ENCODE measurements at regions not wholly inside any gene's neighbourhood (a gene's known extent, or its start where the extent isn't known, plus 50 kb on each side); places are given as distances from the start of the nearest gene placed in this dataset.
"Not testable (repeated sequence)": the region's sequence is repeated elsewhere in the genome, so short reads cannot be mapped to it uniquely, and the experiment has no call there.

DNA sequence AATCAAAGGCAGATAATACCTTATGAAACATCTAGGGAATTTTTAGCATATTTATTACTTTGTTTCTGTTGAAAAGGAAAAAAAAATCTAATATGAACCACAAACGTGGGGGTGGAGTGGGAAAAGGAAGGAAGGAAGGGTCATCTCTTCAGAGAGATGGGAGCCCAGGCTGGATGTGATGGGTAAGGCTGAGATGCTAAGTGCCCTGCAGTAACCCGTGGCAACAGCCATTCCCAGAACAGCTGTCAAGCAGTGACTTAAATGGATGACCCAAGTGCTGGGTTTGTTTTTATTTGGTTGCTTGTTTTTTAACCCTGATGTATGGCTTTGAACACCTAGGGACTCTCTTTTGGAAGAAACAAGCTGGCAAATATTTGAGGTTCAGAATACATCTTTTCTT lies 50.7 kb upstream of the KLF7 start:
- Histone ChIP-seq H3K4me3 (no peak overlapping the region), H3K27ac (no peak overlapping the region)

DNA sequence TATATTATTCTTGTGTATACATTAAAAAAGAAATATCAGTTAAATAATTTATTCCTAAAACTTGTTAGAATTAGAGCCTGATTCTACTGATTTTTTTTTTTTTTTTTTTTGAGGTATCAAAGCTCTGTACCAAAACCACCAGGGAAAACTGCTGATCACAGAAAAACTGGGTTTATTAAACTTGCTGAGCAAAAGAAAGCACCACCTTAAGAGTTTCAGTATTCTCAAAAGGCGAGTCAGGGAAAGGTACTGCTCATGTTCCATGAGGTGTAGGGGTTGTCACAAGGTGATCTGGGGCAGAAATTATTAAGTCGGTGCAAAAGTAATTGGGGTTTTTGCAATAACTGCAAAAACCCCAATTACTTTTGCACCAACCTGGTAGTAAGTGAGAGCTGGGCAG lies 51.7 kb upstream of the KLF7 start:
- no peak overlapping the region for H3K27ac ChIP-seq
- no peak overlapping the region for H3K4me3 ChIP-seq

DNA sequence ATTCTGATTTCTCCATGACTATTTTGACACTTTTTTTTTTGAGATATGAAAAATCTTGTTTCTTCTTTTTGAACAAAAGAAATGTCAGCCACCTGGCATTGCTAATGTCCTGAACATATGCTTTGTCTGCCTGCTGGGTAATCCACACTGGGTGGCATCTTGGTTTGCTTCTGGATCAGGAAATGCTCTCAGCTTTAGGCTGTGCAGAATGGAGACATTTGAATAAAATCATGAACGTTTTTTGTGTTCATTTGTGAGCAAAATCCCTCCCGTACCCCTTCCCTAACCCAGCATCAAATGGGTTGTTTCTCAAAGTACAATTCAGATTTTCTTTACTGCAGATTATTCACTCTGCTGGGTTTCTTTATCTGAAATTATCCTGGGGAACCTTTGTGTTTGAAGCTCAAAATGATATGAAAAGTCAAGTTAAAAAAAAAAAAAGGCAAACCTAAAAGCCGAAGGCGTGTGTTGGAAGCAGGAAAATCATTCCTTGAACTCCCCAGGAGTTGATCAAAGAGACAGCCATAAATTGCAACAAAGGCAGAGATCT lies 53.4 kb upstream of the KLF7 start:
- H3K27ac ChIP-seq: no peak overlapping the region
- H3K4me3 ChIP-seq: no peak overlapping the region

GRCh38 chr2:207219676-207220501 lies 54.1 kb upstream of the KLF7 start:
- no peak overlapping the region for H3K27ac ChIP-seq
- H3K4me3 ChIP-seq: no peak overlapping the region

GRCh38 chr2:207221731-207222130 lies 56.0 kb upstream of the KLF7 start:
- Histone ChIP-seq H3K4me3 (no peak overlapping the region), H3K27ac (no peak overlapping the region)

DNA sequence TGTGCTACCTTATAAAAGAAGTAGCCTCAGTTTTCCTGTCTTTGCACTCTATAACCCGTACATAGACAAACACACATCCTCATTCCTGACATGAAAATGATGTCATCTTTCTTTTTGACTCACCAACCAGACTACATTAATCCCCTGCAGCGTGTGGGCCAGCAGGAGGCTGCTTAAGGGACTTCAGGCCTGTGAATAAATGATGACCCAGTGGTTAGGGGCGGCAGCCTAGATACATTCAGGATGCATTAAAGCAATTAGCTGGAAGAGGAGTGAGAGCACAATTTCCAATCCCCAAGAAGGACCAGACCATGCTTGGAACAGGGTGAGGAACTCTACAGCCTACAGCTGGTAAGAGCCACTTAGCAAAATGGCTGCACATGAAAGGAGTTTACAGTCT lies 57.3 kb upstream of the KLF7 start:
- Histone ChIP-seq H3K4me3 (no peak overlapping the region), H3K27ac (no peak overlapping the region)

DNA sequence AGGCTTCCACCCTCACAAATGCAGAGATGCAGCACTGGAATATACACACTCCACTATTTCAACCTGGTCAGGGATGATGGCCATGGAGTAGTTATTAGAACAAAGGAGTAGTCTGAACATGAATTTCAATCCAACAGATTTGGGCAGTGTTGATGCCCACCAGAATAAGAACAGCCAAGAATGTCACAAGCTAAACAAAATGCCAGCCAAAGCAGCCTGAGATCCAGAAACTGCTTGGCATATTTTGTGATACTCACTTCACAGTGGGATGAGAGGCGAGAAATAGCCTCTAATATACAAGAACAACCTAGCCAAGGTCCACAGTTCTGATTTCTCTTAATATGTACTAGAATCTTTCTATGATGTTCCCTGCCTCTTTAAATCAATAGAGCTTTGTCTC lies 58.6 kb upstream of the KLF7 start:
- H3K27ac ChIP-seq: no peak overlapping the region
- no peak overlapping the region for H3K4me3 ChIP-seq

GRCh38 chr2:207224791-207225482 lies 59.2 kb upstream of the KLF7 start:
- Histone ChIP-seq H3K27ac (no peak overlapping the region), H3K4me3 (no peak overlapping the region)

DNA sequence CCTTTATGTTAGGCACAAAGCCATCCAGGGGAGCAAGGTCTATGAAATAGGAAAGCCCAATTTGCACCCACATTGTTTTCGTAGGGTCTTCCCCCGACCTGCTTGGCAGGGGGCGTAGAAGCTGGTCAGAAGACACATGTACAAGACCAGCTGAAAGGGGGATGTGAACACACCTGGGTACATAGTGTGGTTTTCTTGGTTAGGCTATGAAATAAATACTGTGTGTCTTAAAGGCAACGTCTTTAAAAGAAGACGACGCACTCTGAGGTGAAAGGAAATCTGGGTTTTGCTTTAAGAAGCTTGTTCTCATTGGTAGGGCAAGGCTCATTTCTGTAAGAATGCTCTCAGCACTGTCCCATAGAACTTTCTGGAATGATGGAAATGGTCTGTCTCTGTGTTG lies 60.0 kb upstream of the KLF7 start:
- no peak overlapping the region for H3K4me3 ChIP-seq
- no peak overlapping the region for H3K27ac ChIP-seq

DNA sequence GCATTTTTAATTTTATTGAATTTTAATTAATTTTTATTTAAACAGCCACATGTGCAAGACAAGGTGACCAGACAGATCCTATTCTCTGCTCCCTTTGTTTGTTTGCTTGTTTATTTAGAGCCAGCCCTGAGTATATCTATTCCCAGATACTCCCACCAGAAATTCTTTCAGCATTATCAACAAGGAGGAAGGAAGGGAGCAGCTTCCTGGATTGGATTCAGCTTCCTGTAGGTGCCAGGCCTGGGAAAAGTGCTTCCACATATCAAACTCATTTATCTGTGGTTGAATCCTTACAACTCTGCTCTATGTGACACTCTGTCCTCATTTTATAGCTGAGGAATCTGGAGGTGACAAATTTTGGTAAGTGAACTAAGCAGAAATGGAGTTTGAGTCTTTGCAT lies 60.5 kb upstream of the KLF7 start:
- Histone ChIP-seq H3K4me3 (no peak overlapping the region), H3K27ac (no peak overlapping the region)

DNA sequence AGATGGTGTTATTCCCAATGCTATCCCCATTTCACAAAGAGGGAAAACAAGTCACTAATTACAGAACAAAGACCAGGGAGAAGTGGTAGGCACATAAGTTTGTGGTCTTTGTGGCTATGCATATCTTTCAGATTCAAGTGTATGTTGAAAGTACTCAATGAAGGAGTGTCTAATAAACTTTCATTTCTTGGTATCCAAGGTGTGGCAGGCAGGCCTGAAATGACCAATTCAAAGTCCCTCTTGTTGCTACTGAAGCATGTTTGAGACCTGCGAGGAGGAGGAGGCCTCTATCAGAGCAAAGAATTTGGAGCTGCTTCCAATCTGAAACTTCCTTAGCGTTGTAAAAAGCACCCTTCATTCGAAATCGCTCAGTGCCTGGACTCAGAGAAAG lies 60.9 kb upstream of the KLF7 start:
- Histone ChIP-seq H3K27ac (no peak overlapping the region), H3K4me3 (no peak overlapping the region)

DNA sequence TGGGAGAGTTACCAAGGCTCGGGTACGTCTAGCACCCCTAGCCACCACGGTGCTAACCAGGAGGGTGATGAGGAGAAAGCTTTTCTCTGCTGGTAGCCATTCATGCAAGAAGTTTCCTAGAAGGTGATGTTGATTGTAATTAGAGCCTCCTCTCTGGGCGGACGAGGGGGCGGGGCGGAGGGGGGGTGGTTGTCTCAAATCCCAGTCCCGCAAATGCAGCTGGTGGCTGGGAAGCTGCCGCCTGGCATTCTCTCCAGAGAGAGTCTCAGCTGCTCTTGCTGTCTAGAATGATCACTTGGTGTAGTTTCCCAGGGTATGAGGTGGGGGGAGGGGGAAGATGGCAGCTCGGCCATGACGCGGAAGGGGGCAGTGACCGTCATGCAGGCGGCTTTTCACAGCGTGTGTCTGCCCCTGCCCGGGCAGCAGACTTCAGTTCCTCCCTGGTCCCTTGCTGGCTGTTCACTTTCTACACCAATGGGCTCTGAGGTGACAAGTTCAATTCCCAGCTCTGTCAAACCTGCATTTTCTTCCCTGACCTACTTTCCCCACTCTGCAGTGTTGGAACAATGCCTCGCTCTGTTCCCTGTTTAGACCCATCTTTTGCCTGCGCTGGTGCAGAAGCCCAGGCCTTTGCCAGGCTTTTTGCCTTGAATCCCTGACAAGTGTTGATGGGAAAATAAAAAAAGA lies 61.5 kb upstream of the KLF7 start:
- H3K4me3 ChIP-seq: no peak overlapping the region

DNA sequence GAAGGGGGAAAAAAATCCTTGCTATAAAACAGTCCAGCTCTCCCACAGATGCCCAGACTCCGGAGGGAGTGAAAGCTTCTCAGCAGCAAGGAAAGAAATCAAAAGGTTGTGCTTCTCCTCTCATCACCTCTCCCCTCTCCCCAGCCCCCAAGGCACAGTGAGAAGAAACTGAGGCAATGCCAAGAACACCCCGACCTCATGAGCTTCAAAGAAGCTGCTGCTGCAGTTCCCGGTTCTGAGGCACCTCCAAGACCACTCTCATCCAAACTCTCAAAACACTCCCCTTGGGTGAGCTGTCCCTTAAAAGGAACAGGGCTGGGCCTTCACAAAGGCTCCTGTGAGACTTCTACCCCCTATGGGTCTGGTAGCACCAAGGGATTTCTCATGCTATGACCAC lies 62.0 kb upstream of the KLF7 start:
- H3K4me3 ChIP-seq: no peak overlapping the region
- H3K27ac ChIP-seq: no peak overlapping the region

More for the DNA sequence above, 61.5 kb upstream of the KLF7 start:
- H3K27ac ChIP-seq: no peak overlapping the region

- no peak overlapping the region for H3K4me3 ChIP-seq
- no peak overlapping the region for H3K27ac ChIP-seq
Observed at GRCh38 chr2:207228402-207228801, 62.7 kb upstream of the KLF7 start.

DNA sequence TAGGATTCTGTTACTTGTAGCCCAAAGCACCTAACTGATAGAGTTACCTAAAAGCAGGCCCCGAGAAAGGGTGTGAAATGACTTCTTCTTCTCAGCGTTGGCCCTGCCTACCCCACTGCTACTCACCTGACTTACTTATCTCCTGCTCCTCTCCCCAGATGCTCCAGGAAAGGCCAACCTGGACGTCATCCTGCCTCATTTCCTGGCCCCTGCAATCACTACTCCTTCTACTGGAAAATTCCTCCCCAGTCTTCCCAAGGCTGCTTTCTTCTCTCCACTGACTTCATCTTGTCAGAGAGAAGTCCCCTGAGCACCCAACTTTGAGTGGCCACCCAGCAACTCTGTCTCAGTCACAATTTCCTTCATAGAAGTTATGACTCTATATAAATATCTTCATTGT lies 63.4 kb upstream of the KLF7 start:
- no peak overlapping the region for H3K27ac ChIP-seq
- H3K4me3 ChIP-seq: no peak overlapping the region

DNA sequence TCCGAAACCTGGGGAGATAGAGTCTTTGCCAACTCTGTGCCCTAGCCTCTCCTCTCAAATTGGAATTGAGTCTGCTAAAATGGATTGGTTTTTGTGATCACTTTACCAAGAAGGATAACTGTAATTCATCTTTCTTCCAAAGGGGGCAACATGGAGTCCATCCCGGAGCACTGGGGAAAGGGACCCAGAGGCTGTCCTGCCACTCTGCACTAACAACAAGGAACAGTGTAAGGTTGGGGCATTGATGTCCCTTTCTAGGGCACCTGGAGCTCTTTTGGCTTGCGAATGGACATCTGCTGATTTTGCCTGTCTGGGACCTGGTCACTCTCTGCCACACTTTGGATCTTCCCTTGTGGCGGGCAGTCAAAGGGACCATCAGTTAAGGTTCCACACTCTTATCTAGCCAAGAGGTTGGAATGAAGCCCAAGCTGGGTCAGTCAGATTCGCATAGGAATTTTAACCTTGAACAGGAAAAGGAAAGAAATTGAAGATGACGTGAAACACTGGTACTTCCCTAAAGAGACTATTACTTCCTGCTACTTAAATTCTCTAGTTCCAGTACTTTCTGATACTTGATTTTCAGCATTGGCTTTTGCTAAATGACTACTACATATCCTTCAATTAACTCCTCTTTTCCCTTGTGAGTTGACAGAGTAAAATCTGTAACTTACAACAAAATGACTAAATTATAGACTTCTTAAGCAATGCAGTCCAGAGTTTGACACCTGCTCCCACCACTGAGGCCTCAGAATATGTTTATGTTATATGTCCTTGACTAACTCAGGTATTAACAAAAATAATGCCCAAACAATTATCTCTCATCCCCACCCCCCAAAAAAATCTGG lies 64.7 kb upstream of the KLF7 start:
- Histone ChIP-seq H3K27ac (peak overlapping the region in 1 of 21 experiments; percentile 15), H3K4me3 (no peak overlapping the region)

DNA sequence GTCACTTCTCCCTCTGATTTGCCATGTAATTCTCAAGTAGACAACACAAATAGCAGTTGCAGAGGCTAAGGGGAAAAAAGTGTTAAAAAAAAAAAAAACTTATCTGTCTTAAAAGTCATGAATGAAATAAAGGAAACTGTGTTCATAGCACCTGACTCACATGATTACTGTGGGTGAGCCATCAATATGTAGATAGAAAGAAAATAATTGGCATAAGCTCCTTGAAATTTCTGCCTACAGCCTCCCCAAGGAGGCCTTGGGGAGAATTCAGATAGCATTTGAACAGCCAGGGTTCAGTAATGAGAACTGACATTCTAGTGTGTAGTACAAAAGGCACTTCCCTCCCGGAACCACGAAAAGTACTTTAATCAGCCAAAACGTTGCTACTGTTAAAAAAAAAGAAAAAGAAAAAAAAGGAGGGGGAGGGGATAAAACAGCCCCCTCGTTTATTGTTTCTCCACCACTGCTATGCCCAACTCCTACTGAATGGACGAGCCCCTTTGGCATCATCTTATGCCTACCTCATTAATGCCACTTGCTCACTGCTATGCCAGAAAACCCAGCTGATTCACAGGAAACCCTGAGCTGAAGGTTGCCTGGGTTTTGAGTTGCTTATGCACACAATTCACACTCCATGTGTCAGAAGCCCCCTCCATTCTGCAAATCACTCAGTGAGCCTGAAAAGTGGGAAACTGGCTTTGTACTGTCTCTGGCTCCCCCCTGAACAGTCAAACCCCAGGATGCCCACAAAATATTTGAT lies 65.5 kb upstream of the KLF7 start:
- H3K27ac ChIP-seq: peak overlapping the region in 2 of 21 experiments; percentile 2 to 15
- H3K4me3 ChIP-seq: no peak overlapping the region

DNA sequence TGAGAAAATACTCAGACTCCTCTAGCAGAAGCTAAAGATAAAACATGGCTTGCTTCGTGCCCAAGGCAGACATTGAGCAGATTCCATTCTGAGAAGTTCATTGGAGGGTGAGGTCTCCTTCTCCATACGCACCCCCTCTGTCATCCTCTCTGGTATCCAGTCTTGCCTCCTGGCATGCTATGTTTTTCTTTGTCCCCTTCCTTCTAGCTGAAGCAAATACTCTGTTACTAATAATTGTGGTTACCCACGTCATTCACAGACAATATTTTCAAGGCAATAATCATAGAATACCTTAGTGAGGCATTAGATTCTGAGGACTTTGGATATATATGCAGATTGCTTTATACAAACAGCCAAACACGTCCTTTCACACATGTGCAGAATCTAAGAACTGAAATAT lies 66.2 kb upstream of the KLF7 start:
- Histone ChIP-seq H3K4me3 (no peak overlapping the region), H3K27ac (peak overlapping the region in 1 of 21 experiments; percentile 2)

DNA sequence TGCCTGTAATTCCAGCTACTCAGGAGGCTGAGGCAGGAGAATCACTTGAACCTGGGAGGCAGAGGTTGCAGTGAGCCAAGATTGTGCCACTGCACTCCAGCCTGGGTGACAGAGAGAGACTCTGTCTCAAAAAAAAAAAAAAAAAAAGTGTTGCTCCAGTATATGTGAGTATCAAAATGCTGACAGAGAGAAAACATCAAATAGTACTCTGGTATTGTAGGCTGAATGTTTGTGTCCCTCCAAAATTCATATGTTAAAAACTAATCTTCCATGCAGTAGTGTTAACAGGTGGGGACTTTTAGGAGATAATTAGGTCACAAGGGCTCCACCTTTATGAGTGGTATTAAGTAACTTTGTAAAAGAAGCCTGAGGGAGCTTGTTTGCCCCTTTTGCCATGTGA lies 67.4 kb upstream of the KLF7 start:
- not testable (repeated sequence) for H3K4me3 ChIP-seq, H3K27ac ChIP-seq

Data from skin epidermis (tissue), 12 donors.